ENCODE measurements at regions not wholly inside any gene's neighbourhood (a gene's known extent, or its start where the extent isn't known, plus 50 kb on each side); places are given as distances from the start of the nearest gene placed in this dataset.

DNA sequence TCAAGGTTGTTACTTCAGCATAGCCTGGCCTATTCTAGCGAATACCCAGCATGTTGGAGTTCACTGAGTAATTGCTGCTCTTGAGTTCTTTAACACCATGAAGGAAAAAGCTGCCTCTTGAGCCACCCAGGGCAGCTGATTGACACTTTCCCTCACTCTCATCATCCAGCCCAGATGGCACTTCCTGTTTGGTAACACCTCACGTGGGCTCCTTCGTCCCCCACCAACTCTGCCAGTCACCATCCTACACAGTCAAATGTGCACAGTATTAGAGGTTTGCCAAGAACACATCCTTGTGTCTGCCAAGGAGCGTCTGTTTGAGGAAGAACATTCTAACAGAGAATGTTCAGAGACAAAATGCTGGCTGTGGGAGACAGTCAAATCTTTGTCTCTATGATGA, 266.3 kb downstream of the RPLP1 start:
- no peak for DNase-seq

DNA sequence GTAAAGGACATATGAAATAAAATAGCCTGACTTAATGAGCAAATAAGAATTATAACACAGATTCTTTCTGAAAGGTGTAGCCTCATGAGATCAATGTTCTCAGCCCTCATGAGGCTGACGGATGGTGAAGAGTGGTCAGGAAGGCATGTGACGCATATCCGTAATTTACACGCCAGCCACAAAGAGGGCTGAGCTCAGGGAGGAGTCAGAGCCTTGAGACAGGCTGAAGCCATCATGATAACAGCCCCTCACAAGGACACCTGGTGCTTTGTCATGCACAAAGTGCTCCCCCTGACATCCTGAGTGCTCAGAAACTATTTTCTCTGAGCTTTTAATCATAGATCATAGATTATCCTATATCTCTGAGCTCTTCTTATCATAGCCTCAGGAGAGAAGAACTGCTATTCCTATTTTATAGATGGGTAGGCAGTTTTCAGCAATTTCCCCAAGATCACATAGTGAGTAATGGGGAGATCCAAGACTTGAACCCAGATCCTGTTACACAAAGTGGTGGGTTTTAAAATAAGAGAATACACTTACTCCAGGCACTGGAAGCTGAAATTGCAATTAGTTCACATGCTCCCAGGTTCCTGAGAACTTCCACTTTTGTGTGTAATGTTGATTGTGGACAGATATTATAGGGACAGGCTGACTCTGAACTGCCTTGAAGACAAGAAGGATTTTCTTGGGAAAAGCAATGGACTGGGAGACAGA, 267.1 kb downstream of the RPLP1 start:
- no peak for DNase-seq

DNA sequence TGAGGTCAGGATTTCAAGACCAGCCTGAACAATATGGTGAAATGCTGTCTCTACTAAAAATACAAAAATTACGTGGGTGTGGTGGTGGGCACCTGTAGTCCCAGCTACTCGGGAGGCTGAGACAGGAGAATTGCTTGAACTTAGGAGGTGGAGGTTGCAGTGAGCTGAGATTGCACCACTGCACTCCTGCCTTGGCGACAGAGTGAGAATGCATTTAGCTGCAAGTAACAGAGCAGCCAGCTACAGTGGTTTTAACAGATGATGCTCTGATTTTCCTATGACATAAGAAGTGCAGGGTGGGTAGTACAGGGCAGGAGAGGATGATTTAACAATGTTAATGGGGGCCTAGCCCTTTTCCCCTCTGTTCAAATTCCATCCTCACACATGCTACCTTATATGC, 267.9 kb downstream of the RPLP1 start:
- DNase-seq, result no peak

DNA sequence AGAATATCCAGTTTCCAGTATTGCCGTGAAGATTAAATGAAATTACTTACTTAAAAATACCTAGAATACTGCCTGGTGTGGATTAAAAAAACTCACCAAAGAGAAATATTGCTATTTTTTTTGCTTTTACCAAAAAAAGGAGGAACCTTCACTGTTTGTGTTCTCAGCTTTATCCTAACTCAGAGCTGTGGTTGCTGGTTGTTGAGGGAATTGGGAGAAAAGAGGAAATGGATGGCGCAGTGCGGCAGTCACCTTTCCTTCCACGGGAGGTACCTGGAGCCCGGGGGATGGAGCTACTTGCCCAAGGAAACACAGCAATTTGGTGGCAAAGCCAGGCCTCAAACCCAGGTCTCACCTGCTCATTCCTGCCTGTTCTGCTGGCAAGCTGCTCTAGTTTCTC, 270.3 kb downstream of the RPLP1 start:
- no peak for DNase-seq

DNA sequence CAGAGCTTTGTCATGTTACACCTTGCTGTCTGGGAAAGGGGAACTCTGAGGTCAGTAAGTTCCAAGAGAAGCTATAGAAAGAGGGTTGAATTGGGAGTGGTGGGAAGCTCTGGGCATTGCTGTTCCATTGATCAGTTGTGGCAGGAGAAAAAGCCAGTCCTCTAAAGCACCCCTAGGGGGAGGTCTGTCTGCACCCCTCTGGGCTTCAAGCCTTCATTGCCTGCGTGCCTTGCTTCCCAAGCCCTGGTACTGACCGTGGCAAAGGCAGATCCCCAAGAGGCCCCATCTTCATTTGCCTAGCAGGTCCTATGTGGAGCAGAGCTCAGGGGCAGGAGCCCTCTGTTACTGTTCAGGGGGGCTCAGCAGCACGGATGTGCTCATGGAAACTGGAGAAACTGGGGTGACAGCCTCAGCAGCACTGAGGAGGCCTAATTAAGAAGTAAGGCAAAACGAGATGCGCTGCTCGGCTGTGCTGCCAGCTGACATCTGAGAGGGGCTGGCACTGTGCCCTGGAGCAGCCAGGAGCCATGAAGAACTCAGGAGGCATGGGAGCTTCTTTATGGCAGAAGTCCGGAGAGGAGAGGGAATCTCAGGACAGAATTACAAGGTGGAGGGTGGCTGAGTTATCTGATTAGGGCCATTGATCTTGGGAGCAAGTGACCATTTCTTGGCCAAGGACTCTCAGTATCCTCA, 270.9 kb downstream of the RPLP1 start:
- DNase-seq, result no peak

DNA sequence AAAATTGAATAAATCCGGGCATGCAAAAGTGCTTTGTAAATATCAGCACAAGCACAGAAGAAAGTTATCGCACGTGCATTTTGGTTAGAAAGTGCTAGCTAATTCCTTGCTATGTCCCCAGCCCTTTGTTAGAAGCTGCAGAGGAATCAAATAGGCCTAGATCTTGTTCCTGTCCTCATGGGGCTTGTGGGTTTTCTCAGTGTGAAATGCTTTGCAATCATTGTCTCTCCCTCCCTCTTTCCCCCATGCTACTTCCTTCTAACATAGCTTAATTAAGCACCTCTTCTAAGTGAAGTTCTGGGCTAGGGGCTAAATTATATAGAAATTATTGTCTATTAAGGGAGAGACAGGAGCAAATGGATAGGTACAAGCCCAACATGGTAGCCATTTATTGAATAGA, 271.7 kb downstream of the RPLP1 start:
- no peak for DNase-seq

DNA sequence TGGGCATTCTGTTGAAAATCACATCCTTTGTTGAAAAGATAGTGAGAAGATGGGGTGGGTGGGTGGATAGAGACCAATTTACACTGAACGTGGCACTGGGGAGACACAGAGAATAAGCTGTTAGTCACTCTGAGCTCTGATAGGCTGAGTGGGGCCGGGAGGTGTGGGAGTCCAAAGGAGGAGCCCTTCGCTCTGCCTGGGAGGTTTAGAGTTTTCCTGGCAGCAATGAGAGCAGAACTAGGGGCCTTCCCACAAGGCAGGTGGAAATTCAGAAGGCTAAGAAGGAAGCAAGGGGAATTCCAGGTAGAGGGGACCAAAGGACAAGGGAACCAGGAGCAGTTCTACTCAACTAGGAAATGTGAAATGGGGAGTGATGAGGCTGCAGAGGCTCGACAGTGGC, 272.7 kb downstream of the RPLP1 start:
- no peak for DNase-seq

DNA sequence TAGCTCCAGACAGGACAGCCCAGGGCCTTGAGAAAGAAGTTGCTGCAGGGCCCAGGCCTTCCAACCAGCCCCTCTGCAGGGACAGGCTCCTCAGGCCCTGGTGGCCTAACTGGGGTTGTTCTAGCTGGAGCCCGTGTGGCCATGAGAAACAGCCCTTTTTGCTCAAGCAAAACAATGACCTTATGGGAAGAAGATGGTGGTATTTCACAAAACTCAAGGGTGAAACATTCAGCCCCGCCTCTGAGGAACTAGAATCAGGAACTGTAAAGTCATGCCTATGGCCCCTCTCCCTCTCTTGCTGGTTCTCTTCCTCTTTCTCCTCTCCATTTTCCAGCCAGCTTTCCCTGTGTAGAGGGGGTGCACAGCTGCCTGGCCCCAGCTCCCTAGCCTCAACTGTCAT, 273.3 kb downstream of the RPLP1 start:
- no peak for DNase-seq

DNA sequence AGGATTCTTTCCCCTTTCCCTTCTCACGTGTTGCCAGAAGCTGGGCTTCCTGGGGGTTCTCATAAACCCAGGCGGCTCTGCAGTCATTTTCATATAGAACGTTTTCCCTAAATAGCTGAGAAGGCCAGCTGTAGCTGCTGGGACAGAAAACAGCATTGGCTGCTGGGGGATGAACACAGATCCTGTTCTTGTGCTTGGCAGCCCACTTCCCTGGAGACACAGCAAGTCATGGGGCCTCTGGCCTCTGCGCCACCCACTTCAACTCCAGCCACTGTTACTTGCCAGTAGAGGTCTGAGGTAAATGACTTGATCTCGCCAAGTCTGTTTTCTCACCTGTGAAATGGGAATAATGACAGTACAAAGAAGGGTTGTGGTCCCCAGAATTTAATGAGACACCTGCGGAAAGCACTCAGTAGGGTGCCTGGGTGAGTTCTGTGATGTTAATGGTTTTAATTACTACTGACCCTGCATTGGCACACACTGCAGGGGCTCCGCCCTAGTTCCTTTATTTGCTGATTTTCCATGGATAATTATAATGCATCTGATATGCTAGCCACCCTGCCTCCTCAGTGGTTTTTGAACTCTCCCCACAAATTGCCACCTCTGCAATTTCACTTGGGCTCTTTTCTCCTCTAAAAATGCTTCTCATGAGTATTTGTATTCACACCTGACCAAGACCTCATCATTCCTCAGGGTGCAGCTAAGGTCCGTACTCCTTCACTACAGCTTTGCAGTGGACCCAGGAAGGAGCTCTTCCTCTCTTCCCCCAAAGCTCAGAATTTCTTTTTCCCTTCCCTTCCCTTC, 274.7 kb downstream of the RPLP1 start:
- no peak for DNase-seq

DNA sequence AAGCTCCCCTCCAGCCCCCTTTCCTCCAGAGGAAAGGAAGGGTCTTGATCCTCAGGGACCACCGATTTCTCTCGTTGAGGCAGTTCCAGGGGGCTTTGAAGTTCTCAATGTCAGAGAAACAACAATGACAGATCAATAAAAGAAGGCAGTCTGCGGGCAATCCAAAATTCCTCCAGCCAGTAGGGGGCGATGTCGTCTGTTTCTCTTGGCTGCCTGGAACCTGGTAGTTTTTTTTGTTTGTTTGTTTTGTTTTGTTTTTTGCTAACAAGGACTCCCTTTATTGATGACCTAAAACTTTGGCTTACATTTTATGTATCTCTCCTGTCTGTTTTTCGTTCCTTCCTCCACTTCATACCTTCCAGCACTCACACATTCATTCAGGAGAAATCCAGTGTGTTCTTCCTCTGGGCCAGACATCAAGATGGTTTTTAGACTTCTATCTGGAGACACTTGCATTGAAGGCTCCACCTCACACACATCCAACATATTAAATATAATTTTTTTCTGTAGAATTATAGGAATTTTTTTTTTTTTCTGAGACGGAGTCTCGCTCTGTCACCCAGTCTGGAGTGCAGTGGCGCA, 276.6 kb downstream of the RPLP1 start:
- DNase-seq, result no peak

DNA sequence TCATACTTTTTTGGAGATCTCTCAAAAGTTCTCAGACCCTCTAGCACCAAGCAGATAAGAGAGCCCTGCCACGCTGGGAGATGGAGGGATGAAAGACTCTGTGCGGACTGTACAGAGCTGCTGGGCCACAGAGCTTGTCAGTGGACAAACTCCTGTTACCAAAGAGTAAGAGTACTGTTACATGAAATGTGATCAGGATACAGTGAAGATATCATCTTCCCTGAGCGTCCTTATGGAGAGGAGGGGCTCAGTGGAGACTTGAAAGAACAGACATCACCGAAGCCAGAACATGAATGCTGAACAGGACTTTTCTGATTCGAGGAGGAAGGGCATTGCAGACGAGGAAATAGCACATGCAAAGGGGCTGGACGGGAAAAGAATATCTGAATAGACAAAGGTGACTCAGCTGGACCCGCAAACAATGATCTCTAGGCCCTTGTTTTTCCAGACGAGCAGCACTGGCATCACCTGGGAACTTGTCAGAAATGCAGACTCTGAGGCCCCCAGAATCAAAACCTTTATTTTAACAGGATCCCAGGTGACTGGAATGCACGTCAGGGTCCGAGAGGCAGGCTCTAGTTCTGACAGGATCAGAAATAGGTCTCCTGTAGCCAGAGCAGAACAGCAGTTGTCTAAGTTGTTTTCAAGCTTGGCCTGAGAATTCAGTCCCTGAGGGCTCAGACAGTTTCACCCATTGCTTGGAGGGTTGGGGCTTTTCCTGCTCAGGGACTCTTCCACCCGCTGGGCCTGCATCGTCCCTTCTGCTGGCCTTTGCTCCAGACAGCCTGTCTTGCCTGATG, 277.9 kb downstream of the RPLP1 start:
- no peak for DNase-seq

DNA sequence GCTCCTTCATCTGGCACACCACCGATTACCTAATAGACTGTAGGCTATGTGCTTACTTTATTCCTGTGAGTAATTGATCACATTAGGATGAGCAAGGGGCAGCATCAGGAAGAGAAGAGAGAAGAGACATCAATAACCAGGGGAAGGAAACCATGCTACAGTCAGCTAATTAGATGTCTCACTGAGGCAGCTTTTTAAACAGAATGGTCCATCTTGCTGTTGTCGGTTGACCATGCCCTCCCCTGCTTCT, 278.4 kb downstream of the RPLP1 start:
- DNase-seq, result no peak

DNA sequence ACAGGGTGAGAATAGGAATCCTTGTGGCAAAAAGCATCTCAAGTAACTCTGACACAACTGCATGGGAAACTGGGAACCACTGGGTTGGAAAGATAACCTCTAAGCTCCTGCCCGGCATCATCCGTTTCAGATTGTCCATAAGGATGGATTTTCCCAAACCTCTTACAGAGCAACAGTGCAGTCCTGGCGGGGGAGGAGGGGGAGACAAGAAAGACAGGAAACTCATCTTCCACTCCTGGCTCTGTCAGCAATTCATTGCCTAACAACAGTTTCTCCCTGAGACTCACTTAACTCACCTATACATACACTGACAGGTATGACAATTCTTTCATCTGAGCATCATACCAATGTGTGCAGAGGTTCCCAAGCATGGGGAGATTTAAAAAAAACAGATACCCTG, 279.0 kb downstream of the RPLP1 start:
- no peak for DNase-seq

DNA sequence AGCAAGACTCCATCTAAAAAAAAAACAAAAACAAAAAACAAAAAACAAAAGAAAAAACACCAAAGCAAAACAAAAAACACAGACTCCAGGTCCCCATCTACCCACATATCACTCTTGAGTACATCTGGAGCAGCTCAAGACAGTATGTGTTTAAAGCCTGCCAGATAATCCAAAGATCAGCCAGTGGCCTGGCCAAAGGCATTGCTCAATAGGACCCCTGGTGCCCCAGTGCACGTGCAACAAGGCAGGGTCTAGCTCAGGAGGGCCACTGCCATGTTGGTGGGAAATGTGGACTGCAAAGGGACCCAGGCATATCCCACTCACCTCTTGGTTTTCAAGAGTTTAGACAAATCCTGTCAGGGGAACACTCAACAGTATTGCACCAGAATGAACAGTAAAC, 279.5 kb downstream of the RPLP1 start:
- no peak for DNase-seq

DNA sequence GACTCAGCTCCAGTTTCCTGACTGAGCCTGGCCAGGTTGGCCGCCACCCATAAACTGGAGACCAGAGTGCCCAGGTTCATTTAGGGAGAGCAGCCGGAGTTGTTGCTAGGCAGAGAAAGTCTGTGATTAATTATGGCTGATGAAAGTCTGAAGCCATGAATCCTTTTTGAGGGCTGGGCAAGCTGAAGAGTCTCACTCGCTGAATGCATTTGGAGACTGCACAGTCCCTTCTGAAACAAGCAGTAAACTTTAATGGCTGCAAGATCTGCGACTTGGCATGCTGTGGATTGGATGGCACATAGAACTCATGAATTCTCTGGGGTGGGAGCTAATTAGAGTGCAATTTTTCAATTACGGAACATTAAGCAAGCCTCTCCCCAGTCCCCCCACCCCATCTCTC, 282.1 kb downstream of the RPLP1 start:
- no peak for DNase-seq

DNA sequence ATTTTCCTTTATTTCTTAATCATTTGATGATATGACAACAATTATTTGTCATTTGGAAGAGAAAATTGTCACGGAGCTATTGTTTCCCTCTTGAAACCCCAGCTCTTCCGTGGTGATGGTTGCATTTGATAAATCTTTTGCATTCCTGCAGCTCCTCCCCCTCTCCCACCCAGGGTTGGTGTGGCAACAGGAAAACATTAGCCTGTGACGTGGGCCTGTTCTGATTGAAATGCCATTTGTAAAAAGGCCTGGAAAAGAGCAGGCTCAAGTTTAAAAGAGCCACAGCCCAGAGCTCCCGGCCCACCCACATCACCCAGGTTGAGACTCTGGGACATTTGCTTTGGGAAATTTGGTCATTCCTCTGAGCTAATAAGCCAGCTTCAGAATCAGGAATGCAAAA, 282.5 kb downstream of the RPLP1 start:
- DNase-seq, result no peak

DNA sequence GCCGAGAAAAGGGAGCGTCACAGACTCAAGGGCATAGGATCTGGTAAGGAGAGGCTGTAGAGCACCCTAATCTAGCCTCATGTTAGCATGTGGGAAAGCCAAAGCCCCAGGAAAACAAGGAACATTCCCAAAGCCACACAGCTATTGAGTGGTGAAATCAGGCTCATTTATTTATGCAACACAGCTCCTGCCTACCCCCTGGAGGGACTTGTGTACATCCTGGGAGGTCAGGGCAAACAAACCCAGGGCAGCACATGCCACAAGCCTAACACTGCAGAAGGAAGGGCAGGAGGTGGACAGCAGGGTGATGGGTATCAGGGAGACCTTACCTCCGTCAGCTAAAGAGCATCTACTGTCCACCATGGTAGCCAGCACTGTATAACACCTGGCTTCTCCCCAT, 283.5 kb downstream of the RPLP1 start:
- no peak for DNase-seq

DNA sequence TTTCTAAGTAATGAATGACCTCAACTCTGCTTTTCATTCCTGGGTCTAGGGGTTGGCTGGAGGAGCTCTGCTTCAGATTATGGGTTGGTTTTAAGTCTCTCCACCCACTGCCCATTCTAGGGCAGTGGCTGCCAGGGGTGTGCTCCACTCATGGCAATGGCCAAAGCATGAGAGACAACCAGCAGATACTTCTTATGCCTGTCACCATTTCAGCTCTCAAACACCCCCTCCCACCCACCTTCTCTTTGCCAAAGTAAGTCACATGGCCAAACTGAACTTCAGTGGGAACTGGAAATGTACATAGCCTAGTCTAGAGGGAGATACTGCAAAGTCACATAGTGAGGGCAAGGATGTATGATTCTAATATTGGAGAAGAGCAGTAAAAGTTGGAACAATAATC, 285.3 kb downstream of the RPLP1 start:
- no peak for DNase-seq

DNA sequence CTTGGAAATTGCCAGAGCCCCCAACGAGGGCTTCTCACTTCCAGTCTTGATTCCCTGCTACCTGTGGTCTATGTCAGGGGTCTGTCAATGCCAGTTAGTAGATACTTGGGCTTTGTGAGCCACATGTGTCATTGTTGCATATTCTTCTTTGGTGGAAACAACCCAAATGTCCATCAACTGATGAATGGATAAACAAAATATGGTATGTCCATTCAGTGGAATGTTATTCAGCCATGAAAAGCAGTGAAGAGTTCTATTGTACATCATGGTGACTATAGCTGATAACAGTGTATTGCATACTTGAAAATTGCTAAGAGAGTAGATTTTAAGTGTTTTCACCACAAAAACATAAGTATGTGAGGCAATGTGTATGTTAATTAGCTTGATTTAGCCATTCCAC, 288.1 kb downstream of the RPLP1 start:
- DNase-seq, result no peak

DNA sequence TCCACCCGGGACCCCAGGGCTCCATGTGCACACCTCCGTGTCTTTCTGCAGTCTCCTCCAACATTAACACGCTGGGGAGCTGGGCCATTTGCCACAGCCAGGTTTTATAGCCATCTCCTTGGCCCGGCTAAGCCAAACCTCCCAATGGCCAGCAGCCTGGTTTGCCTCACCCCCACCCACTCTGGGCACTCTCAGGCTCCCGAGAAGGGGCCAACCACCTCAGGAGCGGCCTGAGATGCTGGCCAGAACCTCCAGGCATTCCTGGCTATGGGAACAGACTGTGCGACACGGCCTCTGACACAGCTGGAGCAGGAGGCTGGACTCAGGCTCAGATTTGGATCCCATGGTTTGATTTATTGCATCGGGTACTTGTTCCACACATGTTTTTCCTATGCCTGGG, 289.7 kb downstream of the RPLP1 start:
- no peak for DNase-seq

DNA sequence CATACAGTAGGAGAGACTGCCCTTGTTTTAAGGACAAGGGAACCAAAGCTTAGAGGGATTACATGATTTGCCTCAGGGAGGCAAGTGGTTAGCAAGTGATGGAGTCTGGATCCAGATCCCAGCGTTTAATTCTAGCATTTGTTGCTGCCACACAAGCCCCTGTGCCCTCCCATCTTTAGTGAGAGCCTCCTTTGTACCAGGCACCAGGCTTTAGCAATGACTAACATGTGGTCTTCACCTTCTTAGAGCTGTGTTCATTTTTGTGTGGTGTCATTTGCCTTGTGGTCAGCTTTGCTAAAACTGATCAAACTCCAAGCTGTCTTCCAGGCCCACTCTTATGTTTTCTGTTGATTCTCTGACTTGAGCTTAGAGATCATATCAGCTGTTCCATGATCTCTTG, 290.5 kb downstream of the RPLP1 start:
- no peak for DNase-seq

DNA sequence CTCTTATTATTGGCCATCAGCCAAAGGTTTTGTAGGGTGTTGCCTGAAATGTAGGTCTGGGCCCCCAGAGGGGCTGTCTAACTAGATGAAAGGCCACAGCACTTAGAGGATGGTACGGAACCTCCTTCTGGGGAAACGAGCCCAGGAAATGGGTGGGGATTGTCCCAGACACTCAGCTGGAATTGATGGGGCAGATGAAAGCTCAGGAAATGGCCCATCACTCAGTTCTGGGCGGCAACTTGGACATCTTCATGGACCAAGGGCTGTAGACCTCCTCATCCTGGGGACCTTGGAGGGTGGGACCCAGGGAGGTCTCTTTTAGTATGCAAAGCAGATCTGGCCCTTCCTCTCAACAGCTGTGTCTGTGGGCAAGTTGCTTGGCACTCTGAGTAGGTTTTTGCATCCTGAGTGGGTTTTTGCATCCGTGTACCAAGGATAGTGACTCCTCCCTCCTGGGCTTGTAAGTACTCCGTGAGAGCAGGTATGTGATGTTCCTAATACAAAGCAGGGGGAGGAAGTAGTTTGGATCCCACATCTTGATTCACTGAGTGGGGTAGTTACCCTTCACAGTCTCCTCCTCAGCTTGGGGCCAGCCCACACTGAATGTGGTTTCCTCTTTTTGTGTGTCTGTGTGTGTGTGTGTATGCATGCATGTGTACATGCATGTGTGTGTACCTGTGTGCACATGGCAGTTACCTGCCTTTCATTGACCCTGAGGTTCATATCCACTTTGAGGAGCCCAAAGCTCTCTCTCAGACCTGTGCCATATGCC, 292.0 kb downstream of the RPLP1 start:
- no peak for DNase-seq

All from DMS153 (cell line).